ENCODE measurements at regions not wholly inside any gene's neighbourhood (a gene's known extent, or its start where the extent isn't known, plus 50 kb on each side); places are given as distances from the start of the nearest gene placed in this dataset.
"Not testable (repeated sequence)": the region's sequence is repeated elsewhere in the genome, so short reads cannot be mapped to it uniquely, and the experiment has no call there.

GRCh38 chr19:28578786-28579505 is 634.0 kb downstream of the UQCRFS1 start:
- Histone ChIP-seq H3K4me1 (no peaks in the 10 kb centered on the region), H3K4me3 (no peak overlapping the region), H3K27me3 (no peaks in the 10 kb centered on the region), H3K27ac (no peak overlapping the region), H3K36me3 (no peaks in the 10 kb centered on the region), H3K9me3 (no peaks in the 10 kb centered on the region)
- no peak for TF ChIP-seq CTCF (IDR thresholded peaks at IDR 0.05)
- intact Hi-C loops (cut with DNase I): no loop called here
- DNase-seq (no peak), ATAC-seq (no peak)

- no peaks in the 10 kb centered on the region for H3K9me3 ChIP-seq
These were observed 634.7 kb downstream of the UQCRFS1 start for GRCh38 chr19:28578208-28578607.

DNA sequence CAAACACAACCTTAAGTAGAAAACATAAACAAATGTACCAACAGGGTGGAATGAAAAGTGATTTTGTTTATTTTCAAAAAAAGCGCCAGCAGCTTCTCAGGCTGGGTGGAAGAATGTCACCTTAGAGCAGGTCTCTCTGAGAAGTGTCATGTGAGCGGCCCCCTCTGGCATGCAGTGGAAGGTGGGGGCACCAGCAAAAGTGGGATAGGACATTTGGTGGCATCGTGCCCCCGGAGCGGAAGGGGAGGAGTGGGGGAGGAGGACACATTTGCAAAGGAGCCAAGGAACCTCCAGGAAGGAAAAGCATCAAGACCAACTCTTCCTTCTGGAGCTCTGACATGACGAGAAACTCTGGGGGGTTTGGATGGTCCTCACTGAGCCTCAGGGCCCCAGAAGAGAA is 635.3 kb downstream of the UQCRFS1 start:
- ATAC-seq (no peak), DNase-seq (no peak)
- Histone ChIP-seq H3K27me3 (no peaks in the 10 kb centered on the region), H3K4me1 (no peaks in the 10 kb centered on the region), H3K9me3 (no peaks in the 10 kb centered on the region), H3K4me3 (no peak overlapping the region), H3K27ac (no peak overlapping the region), H3K36me3 (no peaks in the 10 kb centered on the region)
- no peak for TF ChIP-seq CTCF (IDR thresholded peaks at IDR 0.05)
- intact Hi-C loops (cut with DNase I): no loop called here

More at GRCh38 chr19:28578208-28578607, 634.7 kb downstream of the UQCRFS1 start:
- H3K36me3 ChIP-seq: no peaks in the 10 kb centered on the region
- H3K27ac ChIP-seq: no peak overlapping the region
- DNase-seq (no peak), ATAC-seq (no peak)
- no peak overlapping the region for H3K4me3 ChIP-seq
- intact Hi-C loops (cut with DNase I): no loop called here
- no peak for TF ChIP-seq CTCF (IDR thresholded peaks at IDR 0.05)
- H3K4me1 ChIP-seq: no peaks in the 10 kb centered on the region
- H3K27me3 ChIP-seq: no peaks in the 10 kb centered on the region

DNA sequence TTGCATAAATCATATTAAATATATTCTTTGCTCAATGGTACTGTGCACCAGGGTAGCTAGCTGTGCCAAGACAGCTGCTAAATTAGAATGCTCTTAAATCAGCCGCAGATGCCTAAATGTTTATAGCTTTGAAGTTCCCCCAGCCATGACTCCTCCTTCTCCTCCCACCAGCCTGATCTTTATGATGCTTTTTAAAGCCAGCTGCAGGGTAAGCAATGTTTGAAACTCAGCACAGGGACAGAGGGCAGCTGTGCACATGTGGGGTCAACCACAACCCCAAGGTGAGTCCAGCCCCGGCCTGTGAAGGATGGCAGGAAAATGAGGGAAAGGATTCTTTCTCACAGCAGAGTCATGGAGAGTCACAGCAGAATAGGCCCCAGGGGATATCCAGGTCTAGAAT is 635.7 kb downstream of the UQCRFS1 start:
- ATAC-seq (no peak), DNase-seq (no peak)
- H3K4me1 ChIP-seq: no peaks in the 10 kb centered on the region
- intact Hi-C loops (cut with DNase I): no loop called here
- H3K27ac ChIP-seq: no peak overlapping the region
- no peak overlapping the region for H3K4me3 ChIP-seq
- no peaks in the 10 kb centered on the region for H3K9me3 ChIP-seq
- no peaks in the 10 kb centered on the region for H3K27me3 ChIP-seq
- TF ChIP-seq CTCF (IDR thresholded peaks at IDR 0.05): no peak
- no peaks in the 10 kb centered on the region for H3K36me3 ChIP-seq

DNA sequence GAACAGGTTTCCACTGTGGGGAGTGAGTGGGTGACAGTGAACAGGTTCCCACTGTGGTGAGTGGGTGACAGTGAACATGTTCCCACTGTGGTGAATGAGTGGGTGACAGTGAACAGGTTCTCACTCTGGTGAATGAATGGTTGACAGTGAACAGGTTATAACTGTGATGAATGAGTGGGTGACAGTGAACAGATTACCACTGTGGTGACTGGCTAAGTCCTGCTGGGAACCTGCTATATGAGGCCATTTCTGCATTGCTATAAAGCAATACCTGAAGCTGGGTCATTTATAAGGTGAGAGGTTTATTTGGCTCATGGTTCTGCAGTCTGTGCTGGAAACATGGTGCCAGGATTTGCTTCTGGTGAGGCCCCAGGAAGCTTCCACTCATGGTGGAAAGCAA is 637.1 kb downstream of the UQCRFS1 start:
- Histone ChIP-seq H3K4me1 (no peaks in the 10 kb centered on the region), H3K36me3 (no peaks in the 10 kb centered on the region), H3K27me3 (no peaks in the 10 kb centered on the region), H3K4me3 (no peak overlapping the region), H3K27ac (no peak overlapping the region), H3K9me3 (no peaks in the 10 kb centered on the region)
- DNase-seq (no peak), ATAC-seq (no peak)
- intact Hi-C loops (cut with DNase I): no loop called here
- TF ChIP-seq CTCF (IDR thresholded peaks at IDR 0.05): no peak

GRCh38 chr19:28575312-28575711 is 637.6 kb downstream of the UQCRFS1 start:
- H3K9me3 ChIP-seq; intact Hi-C loops (cut with DNase I); H3K27ac ChIP-seq: not testable (repeated sequence)

More at GRCh38 chr19:28575312-28575711, 637.6 kb downstream of the UQCRFS1 start:
- H3K4me1 ChIP-seq, H3K4me3 ChIP-seq, DNase-seq, H3K36me3 ChIP-seq, H3K27me3 ChIP-seq, ATAC-seq: not testable (repeated sequence)

Data from left lung (tissue), 4 donors.